CD4-positive, alpha-beta T cell (primary cell): ENCODE measurements at regions not wholly inside any gene's neighbourhood (a gene's known extent, or its start where the extent isn't known, plus 50 kb on each side); places are given as distances from the start of the nearest gene placed in this dataset.

Experiments
- ATAC-seq: fragments of 200-7000 bp; cut with Tn5 transposase; one replicate; pipeline ENCODE4 v1.10.0; 2022; ENCODE audit warnings: mild to moderate bottlenecking; ENCODE audit not compliant: poor library complexity
- CTCF ChIA-PET: fragments of 350-600 bp; sonication (Branson Sonifier 250); formaldehyde crosslinking; loops from one replicate; lab custom pipeline; 2021; ENCODE audit warnings: antibody characterized with exemption, inconsistent platforms; lab: Charles Lee
- POLR2A ChIA-PET: fragments of 350-600 bp; sonication (Branson Sonifier 250); formaldehyde crosslinking; loops from one replicate; lab custom pipeline; 2021; ENCODE audit warnings: antibody characterized with exemption, inconsistent platforms; lab: Charles Lee
- DNase-seq, 14 experiments: peaks; one replicate each; pipeline ENCODE4 v3.0.0-alpha.2; 2013 to 2020; ENCODE audit warnings: mixed read lengths in 2 of 14
- H3K27ac ChIP-seq, 2 donors: one replicate each; pipeline versions ENCODE4 v1.5.1 to v1.7.0; 2013; ENCODE audit warnings: low read length in 2 of 2, low read depth in 1 of 2, mild to moderate bottlenecking in 1 of 2
- H3K27me3 ChIP-seq, 2 experiments: 1 replicate in 1 of 2; 2 replicates in 1 of 2; pipeline versions ENCODE4 v1.6.1 to v1.7.0; 2013; ENCODE audit warnings: low read length in 2 of 2, control low read depth in 1 of 2, mild to moderate bottlenecking in 1 of 2, moderate library complexity in 1 of 2; ENCODE audit not compliant: insufficient read depth in 2 of 2, control insufficient read depth in 1 of 2
- H3K36me3 ChIP-seq: one replicate; pipeline ENCODE4 v1.6.1; 2013; ENCODE audit warnings: low read length, control low read depth; ENCODE audit not compliant: insufficient read depth
- H3K4me1 ChIP-seq: one replicate; pipeline ENCODE4 v1.6.1; 2013; ENCODE audit warnings: low read length, control low read depth; ENCODE audit not compliant: insufficient read depth
- H3K4me3 ChIP-seq: one replicate; pipeline ENCODE4 v1.5.1; 2013; ENCODE audit warnings: mild to moderate bottlenecking, low read length, moderate library complexity
- H3K9me3 ChIP-seq, 2 experiments: 1 replicate in 1 of 2; 2 replicates in 1 of 2; pipeline versions ENCODE4 v1.6.1 to v1.7.0; 2013; ENCODE audit warnings: low read length in 2 of 2, mild to moderate bottlenecking in 2 of 2, control low read depth in 1 of 2, moderate library complexity in 1 of 2; ENCODE audit not compliant: control insufficient read depth in 1 of 2, insufficient read depth in 1 of 2
- H3K27ac Mint-ChIP-seq: one replicate; pipeline ENCODE4 v1.8.0; 2020; ENCODE audit warnings: mixed read lengths
- H3K27me3 Mint-ChIP-seq: one replicate; pipeline ENCODE4 v1.8.0; 2021; ENCODE audit warnings: mixed read lengths
- H3K36me3 Mint-ChIP-seq: one replicate; pipeline ENCODE4 v1.8.0; 2021; ENCODE audit warnings: low read depth, mixed read lengths
- H3K4me1 Mint-ChIP-seq: one replicate; pipeline ENCODE4 v1.8.0; 2021; ENCODE audit warnings: low read depth, mixed read lengths
- H3K4me3 Mint-ChIP-seq: one replicate; pipeline ENCODE4 v1.8.0; 2020; ENCODE audit warnings: mild to moderate bottlenecking, mixed read lengths
- H3K9me3 Mint-ChIP-seq: one replicate; pipeline ENCODE4 v1.8.0; 2020; ENCODE audit warnings: mixed read lengths
- CTCF ChIP-seq: fragments of 200-600 bp; IDR thresholded peaks from one replicate; pipeline ENCODE4 v1.8.0; 2022; ENCODE audit warnings: antibody characterized with exemption, mild to moderate bottlenecking
- intact Hi-C, 2 experiments: fragments of 100-400 bp; cut with DNase I in 1 of 2; cut with micrococcal nuclease in 1 of 2; formaldehyde crosslinking; loops; one replicate each; pipeline versions ENCODE4 v1.15.1 to v1.9.0; 2023 to 2025; cut with DNase I, micrococcal nuclease

- H3K4me3 Mint-ChIP-seq, result no peak overlapping the region
- no peaks in the 10 kb centered on the region for H3K27me3 Mint-ChIP-seq
- Histone ChIP-seq H3K27me3 (no peaks in the 10 kb centered on the region), H3K4me3 (no peak overlapping the region), H3K4me1 (no peaks in the 10 kb centered on the region), H3K36me3 (no peaks in the 10 kb centered on the region), H3K9me3 (peaks cover 0 to 6% of the 10 kb centered on the region in 2 experiments), H3K27ac (no peak overlapping the region)
- H3K4me1 Mint-ChIP-seq, result no peaks in the 10 kb centered on the region
- H3K9me3 Mint-ChIP-seq, result peaks cover 1% of the 10 kb centered on the region
- ChIA-PET CTCF (no interaction called here), POLR2A (no interaction called here)
- H3K36me3 Mint-ChIP-seq, result no peaks in the 10 kb centered on the region
- TF ChIP-seq CTCF, result no peak
- H3K27ac Mint-ChIP-seq, result no peak overlapping the region
- DNase-seq (no peak), ATAC-seq (no peak)
- intact Hi-C loops, result loop anchor here in 1 of 2 experiments (10.0 kb wide), 1 partner anchor 58 kb away; no protein-coding TSS in a partner anchor
These were observed 841.5 kb downstream of the KCNT2 start for GRCh38 chr1:195766709-195767108.

GRCh38 chr1:195765099-195765498, 843.1 kb downstream of the KCNT2 start:
- ChIA-PET CTCF (no interaction called here), POLR2A (no interaction called here)
- Mint-ChIP-seq H3K27ac (no peak overlapping the region), H3K4me1 (no peaks in the 10 kb centered on the region), H3K27me3 (no peaks in the 10 kb centered on the region), H3K36me3 (no peaks in the 10 kb centered on the region), H3K9me3 (peaks cover 1% of the 10 kb centered on the region), H3K4me3 (no peak overlapping the region)
- ATAC-seq (no peak), DNase-seq (no peak)
- Histone ChIP-seq H3K4me3 (no peak overlapping the region), H3K27me3 (no peaks in the 10 kb centered on the region), H3K4me1 (no peaks in the 10 kb centered on the region), H3K27ac (no peak overlapping the region), H3K36me3 (no peaks in the 10 kb centered on the region), H3K9me3 (peaks cover 0 to 6% of the 10 kb centered on the region in 2 experiments)
- intact Hi-C loops, result loop anchor here in 1 of 2 experiments (10.0 kb wide), 1 partner anchor 60 kb away; no protein-coding TSS in a partner anchor
- no peak for TF ChIP-seq CTCF

GRCh38 chr1:195763907-195764374, 844.3 kb downstream of the KCNT2 start:
- TF ChIP-seq CTCF, result no peak
- Histone ChIP-seq H3K27me3 (no peaks in the 10 kb centered on the region), H3K36me3 (no peaks in the 10 kb centered on the region), H3K9me3 (peaks cover 0 to 6% of the 10 kb centered on the region in 2 experiments), H3K27ac (no peak overlapping the region), H3K4me3 (no peak overlapping the region), H3K4me1 (no peaks in the 10 kb centered on the region)
- intact Hi-C loops, result loop anchor here in 1 of 2 experiments (10.0 kb wide), 1 partner anchor 61 kb away; no protein-coding TSS in a partner anchor
- H3K4me1 Mint-ChIP-seq, result no peaks in the 10 kb centered on the region
- H3K36me3 Mint-ChIP-seq, result no peaks in the 10 kb centered on the region
- no peak overlapping the region for H3K27ac Mint-ChIP-seq
- no peaks in the 10 kb centered on the region for H3K27me3 Mint-ChIP-seq
- DNase-seq (no peak), ATAC-seq (no peak)
- peaks cover 1% of the 10 kb centered on the region for H3K9me3 Mint-ChIP-seq
- ChIA-PET CTCF (no interaction called here), POLR2A (no interaction called here)
- H3K4me3 Mint-ChIP-seq, result no peak overlapping the region
